T-helper 17 cell (primary cell): ENCODE measurements at regions not wholly inside any gene's neighbourhood (a gene's known extent, or its start where the extent isn't known, plus 50 kb on each side); places are given as distances from the start of the nearest gene placed in this dataset.

Experiments used
- ATAC-seq: fragments of 150-1000 bp; cut with Tn5 transposase; 2 replicates; pipeline ENCODE4 v1.10.0; 2021; ENCODE audit warnings: mild to moderate bottlenecking, moderate library complexity
- DNase-seq, 3 donors: peaks; one replicate each; pipeline versions ENCODE4 v3.0.0 to v3.0.0-alpha.2; 2020 to 2021
- H3K9me3 ChIP-seq: one replicate; pipeline ENCODE4 v1.7.0; 2013; ENCODE audit warnings: low read length, mild to moderate bottlenecking; ENCODE audit not compliant: control insufficient read depth, poor library complexity, severe bottlenecking
- H3K27ac Mint-ChIP-seq: one replicate; pipeline ENCODE4 v1.8.0; 2022; ENCODE audit warnings: mild to moderate bottlenecking, moderate library complexity, mixed read lengths
- H3K27me3 Mint-ChIP-seq: one replicate; pipeline ENCODE4 v1.8.0; 2022; ENCODE audit warnings: mixed read lengths
- H3K36me3 Mint-ChIP-seq: one replicate; pipeline ENCODE4 v1.8.0; 2022; ENCODE audit warnings: low read depth, mixed read lengths
- H3K4me1 Mint-ChIP-seq: one replicate; pipeline ENCODE4 v1.8.0; 2022; ENCODE audit warnings: mild to moderate bottlenecking, mixed read lengths
- H3K4me3 Mint-ChIP-seq: one replicate; pipeline ENCODE4 v1.8.0; 2022; ENCODE audit warnings: mild to moderate bottlenecking, moderate library complexity, mixed read lengths

DNA sequence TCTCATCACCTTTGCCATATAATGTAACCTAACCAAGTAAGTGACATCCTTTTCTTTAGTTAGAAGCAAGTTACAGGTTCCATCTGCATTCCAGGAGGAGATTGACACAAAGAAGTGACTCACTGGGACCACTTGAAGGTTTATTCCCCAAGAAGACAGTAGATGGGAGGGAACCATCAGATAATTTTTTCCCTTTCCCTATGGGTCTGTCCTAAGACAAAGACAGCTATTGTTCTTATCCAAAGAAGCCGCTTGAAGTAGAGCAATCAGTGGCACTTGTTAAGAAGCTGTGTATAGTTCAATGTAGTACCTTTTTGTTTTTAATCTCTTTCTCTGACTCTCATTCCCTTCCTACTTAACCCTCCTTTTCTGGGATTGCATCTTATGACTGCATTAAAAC lies 139.9 kb upstream of the B3GALT2 start:
- peaks cover 7% of the 10 kb centered on the region for H3K36me3 Mint-ChIP-seq
- peaks cover 7% of the 10 kb centered on the region for H3K9me3 ChIP-seq
- no peaks in the 10 kb centered on the region for H3K4me1 Mint-ChIP-seq
- ATAC-seq (no peak), DNase-seq (no peak)
- H3K4me3 Mint-ChIP-seq = no peak overlapping the region
- no peak overlapping the region for H3K27ac Mint-ChIP-seq
- H3K27me3 Mint-ChIP-seq = no peaks in the 10 kb centered on the region

DNA sequence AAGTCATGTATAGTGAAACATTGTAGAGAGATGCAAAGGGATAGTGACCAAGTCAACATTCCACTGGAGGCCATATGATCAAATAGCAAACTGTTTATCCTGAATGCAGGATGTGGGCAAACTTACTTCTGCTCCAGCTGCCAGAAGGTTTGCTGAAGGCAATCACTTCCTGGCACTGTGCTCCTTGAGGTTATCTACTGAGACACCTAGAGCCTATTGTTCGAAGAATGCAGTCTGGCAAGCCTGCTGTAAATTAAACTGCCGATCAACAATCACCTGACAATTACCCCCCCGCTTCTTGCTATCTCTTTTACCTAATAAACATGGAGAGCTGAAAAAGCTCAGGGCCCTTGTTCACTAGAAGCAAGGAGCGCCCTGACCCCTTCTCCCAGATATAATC lies 139.4 kb upstream of the B3GALT2 start:
- no peak for ATAC-seq
- Mint-ChIP-seq H3K4me3 (no peak overlapping the region), H3K27ac (no peak overlapping the region), H3K27me3 (no peaks in the 10 kb centered on the region), H3K36me3 (peaks cover 5% of the 10 kb centered on the region), H3K4me1 (no peaks in the 10 kb centered on the region)
- H3K9me3 ChIP-seq = peaks cover 7% of the 10 kb centered on the region
- DNase-seq = no peak

DNA sequence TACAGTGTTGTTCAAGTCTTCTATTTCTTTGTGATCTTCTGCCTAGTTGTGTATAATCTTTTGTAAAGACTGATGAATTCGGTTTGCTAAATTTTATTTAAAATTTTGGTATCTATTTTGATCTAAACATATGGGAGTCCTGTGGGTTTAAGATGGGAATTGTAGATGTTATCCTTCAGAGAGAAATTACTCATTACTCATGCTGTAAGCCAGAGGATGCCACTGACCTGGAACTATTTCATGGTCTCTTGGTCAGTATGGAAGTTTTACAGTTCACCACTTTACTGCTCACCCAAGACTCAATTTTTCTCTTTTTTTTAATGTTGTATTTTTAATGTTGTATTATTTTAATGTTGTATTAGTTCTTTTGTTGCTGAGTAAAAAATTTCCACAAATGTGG lies 138.6 kb upstream of the B3GALT2 start:
- H3K27ac Mint-ChIP-seq = no peak overlapping the region
- DNase-seq = no peak
- no peak for ATAC-seq
- no peaks in the 10 kb centered on the region for H3K27me3 Mint-ChIP-seq
- no peaks in the 10 kb centered on the region for H3K4me1 Mint-ChIP-seq
- peaks cover 7% of the 10 kb centered on the region for H3K9me3 ChIP-seq
- no peak overlapping the region for H3K4me3 Mint-ChIP-seq
- H3K36me3 Mint-ChIP-seq = peaks cover 2% of the 10 kb centered on the region

DNA sequence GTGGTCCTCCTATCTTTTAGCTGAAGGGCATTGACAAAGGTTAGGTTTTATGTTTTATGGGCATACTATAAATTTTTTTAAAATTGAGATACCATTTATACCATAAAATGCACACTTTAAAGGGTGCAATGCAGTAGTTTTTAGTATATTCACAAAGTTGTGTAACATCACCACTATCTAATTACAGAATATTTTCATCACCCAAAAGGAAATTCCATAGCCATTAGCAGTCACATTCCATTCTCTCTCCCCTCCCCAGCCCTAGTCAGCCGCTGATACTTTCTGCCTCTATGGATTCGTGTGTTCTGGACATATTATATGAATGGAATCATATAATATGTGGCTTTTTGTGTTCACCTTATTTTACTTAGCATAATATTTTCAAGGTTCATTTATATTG lies 135.8 kb upstream of the B3GALT2 start:
- H3K27ac Mint-ChIP-seq = no peak overlapping the region
- H3K9me3 ChIP-seq = no peaks in the 10 kb centered on the region

GRCh38 chr1:193321242-193321840 lies 134.9 kb upstream of the B3GALT2 start:
- DNase-seq (no peak), ATAC-seq (no peak)
- Mint-ChIP-seq H3K4me1 (no peaks in the 10 kb centered on the region), H3K27ac (no peak overlapping the region), H3K27me3 (no peaks in the 10 kb centered on the region), H3K4me3 (no peak overlapping the region), H3K36me3 (no peaks in the 10 kb centered on the region)
- no peaks in the 10 kb centered on the region for H3K9me3 ChIP-seq

More for the DNA sequence above, 135.8 kb upstream of the B3GALT2 start:
- Mint-ChIP-seq H3K36me3 (no peaks in the 10 kb centered on the region), H3K4me1 (no peaks in the 10 kb centered on the region), H3K4me3 (no peak overlapping the region), H3K27me3 (no peaks in the 10 kb centered on the region)
- DNase-seq (no peak), ATAC-seq (no peak)

DNA sequence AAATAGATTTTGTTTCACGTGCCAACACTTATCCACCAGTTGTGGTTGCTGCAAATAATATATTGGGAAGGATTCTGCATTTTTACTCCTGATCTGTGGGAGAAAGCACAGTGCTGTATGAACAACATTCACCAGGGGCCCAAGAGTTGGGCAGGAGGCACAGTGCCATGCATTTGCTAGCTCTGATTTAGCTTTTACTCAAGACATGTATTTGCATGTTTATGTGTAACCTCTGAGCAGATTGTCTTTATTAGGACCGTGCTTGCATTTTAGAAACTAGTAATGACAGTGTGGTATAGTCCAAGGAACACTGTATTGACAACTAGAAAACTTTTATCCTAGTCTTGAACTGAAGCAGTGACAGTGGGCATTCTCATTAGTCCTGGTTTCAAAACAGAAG lies 133.9 kb upstream of the B3GALT2 start:
- H3K4me3 Mint-ChIP-seq = no peak overlapping the region
- no peaks in the 10 kb centered on the region for H3K9me3 ChIP-seq
- no peak for DNase-seq
- H3K27ac Mint-ChIP-seq = no peak overlapping the region
- H3K4me1 Mint-ChIP-seq = peaks cover 2% of the 10 kb centered on the region
- H3K27me3 Mint-ChIP-seq = no peaks in the 10 kb centered on the region
- no peaks in the 10 kb centered on the region for H3K36me3 Mint-ChIP-seq
- no peak for ATAC-seq

DNA sequence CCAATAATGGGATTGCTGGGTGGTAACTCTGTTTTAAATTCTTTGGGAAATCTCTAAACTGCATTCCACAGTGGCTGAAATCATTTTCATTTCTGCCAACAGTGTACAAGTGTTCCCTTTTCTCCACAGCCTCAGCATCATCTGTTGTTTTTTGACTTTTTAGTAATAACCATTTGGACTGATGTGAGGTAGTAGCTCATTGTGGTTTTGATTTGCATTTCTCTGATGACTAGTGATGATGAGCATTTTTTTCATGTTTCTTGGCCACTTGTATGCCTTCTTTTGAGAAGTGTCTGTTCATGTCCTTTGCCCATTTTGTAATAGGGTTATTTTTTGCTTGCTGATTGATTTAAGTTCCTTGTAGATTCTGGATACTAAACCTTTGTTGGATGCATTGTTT lies 131.9 kb upstream of the B3GALT2 start:
- Mint-ChIP-seq H3K36me3 (no peaks in the 10 kb centered on the region), H3K4me3 (no peak overlapping the region)
- H3K9me3 ChIP-seq = no peaks in the 10 kb centered on the region

DNA sequence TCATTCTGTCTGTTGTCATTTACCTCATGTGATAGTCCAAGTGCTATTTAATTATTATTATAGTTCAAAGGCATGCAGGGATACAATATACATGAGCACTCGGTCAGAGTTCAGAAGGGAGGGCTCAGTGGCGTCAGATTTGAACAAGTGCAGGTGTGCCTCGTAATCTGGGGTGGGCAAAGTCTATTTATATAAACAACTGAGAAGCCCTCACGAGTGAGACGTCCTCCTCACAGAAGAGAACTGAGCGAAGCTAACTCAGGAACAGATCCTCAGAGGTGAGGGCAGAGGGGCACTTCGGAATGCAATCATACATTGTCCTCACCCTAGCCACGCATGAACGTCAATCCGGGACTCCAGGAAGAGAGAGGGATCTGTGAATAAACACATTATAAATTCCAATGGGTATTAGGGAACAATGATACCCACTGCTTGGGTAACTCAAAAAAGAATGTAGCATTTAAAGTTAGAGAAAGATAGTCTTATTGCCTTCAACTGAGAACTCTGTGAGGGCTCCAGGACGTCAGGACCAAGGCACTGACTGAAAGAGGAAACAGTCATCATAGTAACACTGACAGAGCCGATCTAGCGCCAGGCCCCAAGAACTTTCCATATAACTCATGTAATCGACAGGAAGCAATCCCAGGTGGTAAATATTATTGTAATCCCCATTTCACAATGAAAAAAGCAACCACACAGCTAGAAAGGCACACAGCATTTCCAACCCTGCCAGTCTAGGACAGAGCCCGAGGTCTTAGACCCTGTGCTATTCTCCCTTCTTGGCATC lies 127.1 kb upstream of the B3GALT2 start:
- DNase-seq (no peak), ATAC-seq (no peak)
- no peak overlapping the region for H3K4me3 Mint-ChIP-seq
- no peak overlapping the region for H3K27ac Mint-ChIP-seq
- H3K4me1 Mint-ChIP-seq = peaks cover 19% of the 10 kb centered on the region
- H3K36me3 Mint-ChIP-seq = no peaks in the 10 kb centered on the region
- no peaks in the 10 kb centered on the region for H3K27me3 Mint-ChIP-seq
- no peaks in the 10 kb centered on the region for H3K9me3 ChIP-seq

More for the DNA sequence above, 131.9 kb upstream of the B3GALT2 start:
- ATAC-seq (no peak), DNase-seq (no peak)
- Mint-ChIP-seq H3K27ac (no peak overlapping the region), H3K27me3 (no peaks in the 10 kb centered on the region), H3K4me1 (peaks cover 2% of the 10 kb centered on the region)

GRCh38 chr1:193312432-193312831 lies 126.0 kb upstream of the B3GALT2 start:
- no peak for DNase-seq
- ATAC-seq = no peak
- H3K9me3 ChIP-seq = no peaks in the 10 kb centered on the region
- H3K36me3 Mint-ChIP-seq = no peaks in the 10 kb centered on the region
- H3K4me3 Mint-ChIP-seq = no peak overlapping the region
- H3K4me1 Mint-ChIP-seq = peaks cover 19% of the 10 kb centered on the region
- peak overlapping the region; percentile 24 for H3K27ac Mint-ChIP-seq
- no peaks in the 10 kb centered on the region for H3K27me3 Mint-ChIP-seq

DNA sequence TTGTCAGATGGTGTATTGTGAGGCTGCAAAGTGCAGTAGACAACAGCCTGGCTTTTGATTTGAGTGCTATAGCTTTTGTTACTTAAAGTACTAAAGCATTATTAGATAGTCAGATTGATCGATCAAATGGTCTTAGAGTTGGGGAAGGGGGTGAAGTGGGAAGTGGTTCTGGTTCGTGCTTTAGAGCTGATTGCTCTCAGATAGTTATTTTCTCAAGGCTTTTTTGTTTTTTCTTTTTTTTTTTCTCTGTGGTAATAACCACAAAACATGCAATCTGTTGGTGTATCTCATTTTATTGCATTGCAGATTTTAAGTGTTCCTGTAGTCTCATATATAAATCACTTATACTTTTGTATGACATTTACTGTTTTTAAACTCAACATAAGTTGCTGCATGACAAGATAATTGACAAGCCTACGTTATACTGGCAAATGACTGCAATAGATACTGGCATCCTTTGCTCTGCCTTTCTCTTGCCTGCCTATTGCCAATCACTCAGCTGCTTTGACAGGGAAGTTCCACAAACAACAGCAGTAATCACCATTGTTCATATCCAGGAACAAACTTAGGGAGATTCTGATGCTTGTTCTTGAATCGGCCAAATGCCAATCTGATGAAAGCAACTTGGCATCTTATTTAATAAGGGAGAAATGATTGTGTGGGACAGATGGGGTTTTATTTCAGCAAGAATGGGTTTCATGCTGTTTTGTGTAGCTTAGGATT lies 125.0 kb upstream of the B3GALT2 start:
- Mint-ChIP-seq H3K27ac (peak overlapping the region; percentile 19), H3K36me3 (no peaks in the 10 kb centered on the region), H3K27me3 (no peaks in the 10 kb centered on the region), H3K4me1 (peaks cover 19% of the 10 kb centered on the region), H3K4me3 (peak overlapping the region; percentile 73)
- no peaks in the 10 kb centered on the region for H3K9me3 ChIP-seq
- ATAC-seq = peak; percentile 49
- no peak for DNase-seq

DNA sequence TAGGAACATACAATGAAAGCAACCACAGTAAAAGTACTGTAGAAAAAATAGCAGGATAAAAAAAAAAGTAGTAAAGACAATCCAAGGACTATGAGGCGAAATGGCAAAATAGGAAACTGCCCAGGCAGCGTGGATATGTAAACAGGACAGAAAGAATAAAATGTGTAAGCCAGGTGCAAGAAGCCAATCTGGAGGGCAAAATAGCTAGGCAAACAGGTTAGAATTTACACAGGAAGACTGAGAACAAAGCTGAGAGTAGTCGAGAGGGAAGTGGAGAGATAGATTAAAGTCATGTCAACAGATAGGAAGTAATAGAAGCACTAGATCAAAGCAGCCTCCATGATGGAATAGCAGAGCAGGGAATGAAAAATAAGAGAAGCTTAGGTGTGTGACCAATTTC lies 124.2 kb upstream of the B3GALT2 start:
- peak overlapping the region; percentile 71 for H3K4me3 Mint-ChIP-seq
- DNase-seq (no peak), ATAC-seq (no peak)
- H3K27ac Mint-ChIP-seq = peak overlapping the region; percentile 19
- no peaks in the 10 kb centered on the region for H3K36me3 Mint-ChIP-seq
- H3K9me3 ChIP-seq = no peaks in the 10 kb centered on the region
- peaks cover 19% of the 10 kb centered on the region for H3K4me1 Mint-ChIP-seq
- H3K27me3 Mint-ChIP-seq = no peaks in the 10 kb centered on the region

DNA sequence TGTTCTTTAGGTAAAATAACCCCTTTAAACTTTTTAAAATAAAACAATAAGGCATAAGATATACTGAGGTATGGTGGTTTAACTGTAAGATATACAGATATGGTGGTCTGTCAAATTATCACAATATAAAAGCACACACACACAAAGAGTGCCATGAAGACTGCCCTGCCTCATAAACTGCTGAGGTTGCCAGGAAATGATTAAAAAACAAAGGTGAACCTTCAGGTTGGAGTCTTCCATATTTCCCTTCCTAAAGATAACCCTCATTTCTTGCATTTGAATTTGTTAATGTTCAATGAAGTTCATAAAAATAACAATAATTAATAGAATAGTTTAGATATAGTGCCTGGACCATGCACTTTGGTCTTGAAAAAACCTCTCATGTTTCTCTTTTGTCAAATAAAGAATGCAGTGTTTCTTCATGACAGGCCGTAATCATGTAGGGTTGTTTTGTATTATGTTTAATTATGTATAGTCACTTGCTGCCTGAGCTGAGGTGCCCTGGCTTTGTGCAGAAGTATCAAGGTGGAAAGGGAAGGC lies 123.6 kb upstream of the B3GALT2 start:
- Mint-ChIP-seq H3K27me3 (no peaks in the 10 kb centered on the region), H3K27ac (peak overlapping the region; percentile 19), H3K4me3 (peak overlapping the region; percentile 71), H3K4me1 (peaks cover 17% of the 10 kb centered on the region), H3K36me3 (no peaks in the 10 kb centered on the region)
- no peaks in the 10 kb centered on the region for H3K9me3 ChIP-seq
- no peak for DNase-seq
- no peak for ATAC-seq

- no peak overlapping the region for H3K27ac Mint-ChIP-seq
Measured at GRCh38 chr1:193308438-193308837, 122.0 kb upstream of the B3GALT2 start.

More at GRCh38 chr1:193308438-193308837, 122.0 kb upstream of the B3GALT2 start:
- Mint-ChIP-seq H3K4me1 (peaks cover 17% of the 10 kb centered on the region), H3K27me3 (no peaks in the 10 kb centered on the region), H3K36me3 (no peaks in the 10 kb centered on the region), H3K4me3 (no peak overlapping the region)
- H3K9me3 ChIP-seq = no peaks in the 10 kb centered on the region
- ATAC-seq = no peak
- DNase-seq = no peak
